ENCODE measurements at regions not wholly inside any gene's neighbourhood (a gene's known extent, or its start where the extent isn't known, plus 50 kb on each side); places are given as distances from the start of the nearest gene placed in this dataset.

- TF ChIP-seq CTCF (IDR thresholded peaks at IDR 0.05) (no peak), POLR2AphosphoS5 (IDR thresholded peaks at IDR 0.05) (no peak)
Measured at GRCh38 chr14:98966475-98967162, 305.4 kb downstream of the BCL11B start.
